ENCODE measurements at regions not wholly inside any gene's neighbourhood (a gene's known extent, or its start where the extent isn't known, plus 50 kb on each side); places are given as distances from the start of the nearest gene placed in this dataset.

DNA sequence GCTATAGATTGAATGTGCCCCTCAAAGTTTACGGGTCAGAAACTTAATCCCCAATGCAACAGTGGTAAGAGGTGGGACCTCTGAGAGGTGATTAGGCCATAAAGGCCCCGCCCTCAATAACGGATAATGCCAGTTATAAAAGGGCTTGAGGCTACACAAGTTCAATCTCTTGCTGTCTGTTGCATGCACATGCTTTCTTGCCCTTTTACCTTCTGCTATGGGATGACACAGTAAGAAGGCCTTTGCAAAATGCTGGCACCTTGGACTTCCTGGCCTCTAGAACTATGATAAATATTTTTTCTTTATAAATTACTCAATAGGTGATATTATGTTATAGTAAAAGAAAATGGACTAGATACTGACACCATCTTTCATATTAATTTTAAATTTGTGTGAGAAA, 806.1 kb downstream of the TENT5A start:
- TF ChIP-seq, protein P1, sequence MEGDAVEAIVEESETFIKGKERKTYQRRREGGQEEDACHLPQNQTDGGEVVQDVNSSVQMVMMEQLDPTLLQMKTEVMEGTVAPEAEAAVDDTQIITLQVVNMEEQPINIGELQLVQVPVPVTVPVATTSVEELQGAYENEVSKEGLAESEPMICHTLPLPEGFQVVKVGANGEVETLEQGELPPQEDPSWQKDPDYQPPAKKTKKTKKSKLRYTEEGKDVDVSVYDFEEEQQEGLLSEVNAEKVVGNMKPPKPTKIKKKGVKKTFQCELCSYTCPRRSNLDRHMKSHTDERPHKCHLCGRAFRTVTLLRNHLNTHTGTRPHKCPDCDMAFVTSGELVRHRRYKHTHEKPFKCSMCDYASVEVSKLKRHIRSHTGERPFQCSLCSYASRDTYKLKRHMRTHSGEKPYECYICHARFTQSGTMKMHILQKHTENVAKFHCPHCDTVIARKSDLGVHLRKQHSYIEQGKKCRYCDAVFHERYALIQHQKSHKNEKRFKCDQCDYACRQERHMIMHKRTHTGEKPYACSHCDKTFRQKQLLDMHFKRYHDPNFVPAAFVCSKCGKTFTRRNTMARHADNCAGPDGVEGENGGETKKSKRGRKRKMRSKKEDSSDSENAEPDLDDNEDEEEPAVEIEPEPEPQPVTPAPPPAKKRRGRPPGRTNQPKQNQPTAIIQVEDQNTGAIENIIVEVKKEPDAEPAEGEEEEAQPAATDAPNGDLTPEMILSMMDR (IDR thresholded peaks at IDR 0.05; ENCODE audit: low read depth, low read length) = no peak
- TF ChIP-seq EZH2phosphoT487 (IDR thresholded peaks at IDR 0.05; ENCODE audit: low read depth) = no peak
